Amniotic stem cell (primary cell): ENCODE measurements at regions not wholly inside any gene's neighbourhood (a gene's known extent, or its start where the extent isn't known, plus 50 kb on each side); places are given as distances from the start of the nearest gene placed in this dataset.
"Not testable (repeated sequence)": the region's sequence is repeated elsewhere in the genome, so short reads cannot be mapped to it uniquely, and the experiment has no call there.

Experiments
- DNase-seq: peaks from one replicate; lab custom pipeline; 2025; lab: John Stamatoyannopoulos, UW

- DNase-seq: peak; percentile 69
Observed at GRCh38 chr5:106331415-106331814, 1339.3 kb downstream of the EFNA5 start.

GRCh38 chr5:106324356-106324755 is 1346.4 kb downstream of the EFNA5 start:
- DNase-seq: no peak

GRCh38 chr5:106321242-106321641 is 1349.5 kb downstream of the EFNA5 start:
- DNase-seq: no peak

GRCh38 chr5:106314221-106314824 is 1356.4 kb downstream of the EFNA5 start:
- no peak for DNase-seq

DNA sequence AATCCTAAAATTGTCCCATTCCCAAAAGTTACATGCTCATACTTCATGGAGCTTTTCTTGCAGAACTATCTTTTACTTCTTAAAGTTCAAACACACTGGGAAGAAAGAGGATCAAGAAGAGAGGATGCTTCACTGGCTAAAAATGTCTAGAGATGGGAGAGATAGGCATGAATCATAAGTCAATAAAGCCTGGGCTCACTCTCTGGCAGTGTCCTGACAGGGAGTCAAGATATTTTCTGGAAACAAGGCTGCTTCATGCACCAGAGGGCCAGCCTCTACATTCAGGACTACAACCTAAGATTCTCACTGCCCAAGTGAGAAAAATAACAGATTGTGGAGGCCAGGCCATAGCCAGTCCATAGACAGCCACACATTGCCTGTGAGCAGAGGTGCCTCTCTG is 1358.4 kb downstream of the EFNA5 start:
- peak; percentile 57 for DNase-seq

DNA sequence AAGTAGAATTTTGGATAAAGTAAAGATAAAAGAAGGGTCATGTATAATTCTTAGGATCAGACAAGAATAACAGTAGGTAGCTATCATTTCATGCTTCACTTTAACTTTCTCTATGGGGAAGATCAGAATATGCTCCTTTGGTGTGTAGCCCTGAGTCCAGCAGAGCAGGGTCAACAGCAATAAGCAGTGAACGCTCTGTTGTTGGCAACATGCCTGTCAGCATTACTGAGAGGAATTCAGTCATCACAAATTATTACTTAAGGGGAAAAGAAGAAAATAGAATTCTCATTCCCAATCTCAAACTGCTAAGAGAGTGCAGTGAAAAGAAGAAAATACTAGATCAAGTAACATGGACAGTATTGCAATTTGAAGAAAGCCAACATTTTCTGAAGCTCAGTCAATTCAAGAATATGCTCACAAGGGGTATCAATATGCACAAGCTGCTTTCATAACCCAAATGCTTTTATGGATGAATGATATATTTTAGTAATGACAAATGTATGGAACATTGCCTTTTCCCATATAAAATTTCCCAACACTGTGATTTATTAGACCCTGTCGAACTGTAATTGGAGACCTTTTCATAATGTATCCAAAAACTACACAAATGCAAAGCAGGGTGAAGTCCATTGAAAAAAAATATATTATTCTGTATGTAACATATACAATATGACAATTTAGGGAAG is 1359.4 kb downstream of the EFNA5 start:
- no peak for DNase-seq

- DNase-seq: no peak
Observed at GRCh38 chr5:106307265-106307664, 1363.5 kb downstream of the EFNA5 start.

- no peak for DNase-seq
Observed at GRCh38 chr5:106306313-106307028, 1364.3 kb downstream of the EFNA5 start.

GRCh38 chr5:106303911-106304310 is 1366.8 kb downstream of the EFNA5 start:
- no peak for DNase-seq

- no peak for DNase-seq
Observed at GRCh38 chr5:106292654-106293053, 1378.1 kb downstream of the EFNA5 start.

- no peak for DNase-seq
Observed at GRCh38 chr5:106290841-106291240, 1379.9 kb downstream of the EFNA5 start.

DNA sequence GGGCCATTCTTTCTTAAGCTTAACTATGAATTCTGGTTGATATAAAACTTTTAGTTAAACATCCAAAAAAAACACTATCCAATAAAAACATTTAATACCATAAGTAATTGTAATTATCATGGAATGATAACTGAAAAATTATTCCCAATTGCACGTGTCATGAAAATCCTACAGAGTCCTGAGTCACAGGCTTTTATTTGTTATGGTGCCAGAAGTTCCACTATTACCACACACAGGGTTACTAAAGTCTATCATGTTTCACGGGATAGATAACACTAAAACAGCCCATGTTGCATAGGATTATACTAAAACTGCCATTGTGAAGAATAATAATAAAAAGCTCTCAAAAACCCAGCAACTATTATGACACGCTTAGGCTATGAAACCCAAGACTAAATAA is 1381.8 kb downstream of the EFNA5 start:
- DNase-seq: no peak

- DNase-seq: no peak
Observed at GRCh38 chr5:106277540-106278096, 1393.1 kb downstream of the EFNA5 start.

- no peak for DNase-seq
Observed at GRCh38 chr5:106269252-106269843, 1401.4 kb downstream of the EFNA5 start.

- no peak for DNase-seq
Observed at GRCh38 chr5:106267256-106267655, 1403.5 kb downstream of the EFNA5 start.

DNA sequence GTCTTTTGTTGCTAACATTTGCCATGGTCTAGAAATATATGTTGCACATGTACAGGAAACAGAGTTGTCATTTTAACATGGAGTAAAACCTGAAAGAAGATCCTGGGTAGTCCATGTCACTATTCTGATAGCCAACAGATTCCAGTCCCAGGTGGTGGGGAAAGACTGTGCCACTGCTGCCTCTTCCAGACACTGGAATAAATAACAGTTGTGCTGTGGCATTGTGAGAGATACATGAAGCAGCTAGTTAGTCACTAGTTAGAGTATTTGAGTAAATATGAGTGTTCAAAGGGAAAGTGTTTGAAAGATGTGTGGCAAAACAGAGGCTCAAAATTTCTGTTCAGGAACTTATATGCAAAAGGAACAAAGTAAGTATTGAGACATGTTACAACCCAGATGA is 1408.3 kb downstream of the EFNA5 start:
- no peak for DNase-seq

DNA sequence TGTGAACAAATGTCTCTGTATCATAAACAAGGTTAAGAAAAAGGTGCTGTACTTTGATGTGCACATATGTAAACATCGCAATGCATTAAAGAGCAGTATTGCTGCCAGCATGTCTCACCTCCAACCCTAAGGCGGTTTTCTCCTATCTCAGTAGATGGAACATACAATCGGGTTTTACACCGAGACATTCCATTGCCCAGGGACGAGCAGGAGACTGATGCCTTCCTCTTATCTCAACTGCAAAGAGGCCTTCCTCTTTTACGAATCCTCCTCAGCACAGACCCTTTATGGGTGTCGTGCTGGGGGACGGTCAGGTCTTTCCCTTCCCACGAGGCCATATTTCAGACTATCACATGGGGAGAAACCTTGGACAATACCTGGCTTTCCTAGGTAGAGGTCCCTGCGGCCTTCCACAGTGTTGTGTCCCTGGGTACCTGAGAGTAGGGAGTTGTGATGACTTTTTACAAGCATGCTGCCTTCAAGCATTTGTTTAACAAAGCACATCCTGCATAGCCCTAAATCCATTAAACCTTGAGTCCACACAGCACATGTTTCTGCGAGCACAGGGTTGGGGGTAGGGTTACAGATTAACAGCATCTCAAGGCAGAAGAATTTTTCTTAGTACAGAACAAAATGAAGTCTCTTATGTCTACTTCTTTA is 1411.2 kb downstream of the EFNA5 start:
- not testable (repeated sequence) for DNase-seq

DNA sequence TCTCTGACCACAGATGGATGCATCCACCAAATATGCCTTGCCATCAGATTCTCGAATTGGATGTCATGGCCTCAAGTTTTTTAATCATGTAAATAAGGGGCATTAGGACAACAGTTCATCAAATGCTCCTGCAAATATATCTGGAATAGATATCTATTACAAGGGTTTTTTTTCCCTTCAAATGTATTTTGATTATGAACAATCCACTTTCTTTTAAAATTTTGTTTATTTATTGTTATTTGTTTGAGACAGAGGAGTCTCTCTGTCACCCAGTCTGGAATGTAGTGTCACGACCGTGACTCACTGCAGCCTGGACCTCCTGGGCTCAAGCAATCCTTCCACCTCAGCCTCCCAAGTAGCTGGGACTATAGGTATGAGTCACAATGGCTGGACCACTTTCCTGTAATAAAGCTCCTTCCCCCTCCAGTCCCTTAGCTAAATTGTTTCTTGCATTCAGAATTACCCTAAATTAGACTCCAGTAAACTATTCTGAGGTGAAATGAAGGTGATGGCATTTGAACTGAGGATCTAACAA is 1412.1 kb downstream of the EFNA5 start:
- DNase-seq: no peak

DNA sequence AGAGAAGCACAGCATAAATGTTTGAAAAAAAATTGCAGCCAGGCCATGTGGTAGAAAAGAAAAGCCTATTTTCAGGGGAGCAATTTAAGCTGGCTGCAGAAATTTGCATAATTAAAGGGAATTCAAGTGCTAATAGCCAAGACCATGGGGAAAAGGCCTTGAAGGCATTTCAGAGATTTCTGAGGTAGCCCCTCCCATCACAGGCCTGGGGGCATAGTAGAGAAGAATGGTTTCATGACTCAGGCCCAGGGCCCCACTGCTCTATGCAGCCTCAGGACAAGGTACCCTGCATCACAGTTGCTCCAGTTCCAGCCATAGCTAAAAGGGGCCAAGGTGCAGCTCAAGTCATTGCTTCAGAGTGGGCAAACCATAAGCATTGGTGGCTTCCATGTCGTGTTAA is 1416.0 kb downstream of the EFNA5 start:
- no peak for DNase-seq

- DNase-seq: not testable (repeated sequence)
Observed at GRCh38 chr5:106246044-106246745, 1424.5 kb downstream of the EFNA5 start.

- DNase-seq: no peak
Observed at GRCh38 chr5:106241409-106241808, 1429.3 kb downstream of the EFNA5 start.
